ENCODE measurements at regions not wholly inside any gene's neighbourhood (a gene's known extent, or its start where the extent isn't known, plus 50 kb on each side); places are given as distances from the start of the nearest gene placed in this dataset.
"Not testable (repeated sequence)": the region's sequence is repeated elsewhere in the genome, so short reads cannot be mapped to it uniquely, and the experiment has no call there.

DNA sequence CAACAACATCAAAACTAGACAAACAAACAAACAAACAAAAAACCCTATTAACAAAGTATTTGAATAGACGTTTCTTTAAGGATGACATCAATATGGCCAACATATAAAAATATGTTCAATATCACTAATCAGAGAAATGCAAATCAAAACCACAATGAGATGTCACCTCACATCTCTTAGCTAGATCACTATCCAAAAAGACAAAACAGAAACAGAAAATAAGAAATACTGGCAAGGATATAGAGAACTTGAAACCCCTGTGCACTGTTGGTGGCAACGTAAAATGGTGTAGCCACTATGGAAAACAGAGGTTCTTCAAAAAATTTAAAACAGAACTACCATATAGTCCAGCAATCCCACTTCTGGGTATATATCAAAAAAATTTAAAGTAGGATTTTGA, 236.9 kb downstream of the SPATA31A6 start:
- H3K79me2 ChIP-seq (ENCODE audit: insufficient read depth, low read length); H3K9me2 ChIP-seq (replicated peaks; ENCODE audit: low read depth, low read length); H3K36me3 ChIP-seq (ENCODE audit: insufficient read depth, low read length); H3K27me3 ChIP-seq (ENCODE audit: insufficient read depth, low read length, poor library complexity, severe bottlenecking); H3K4me3 ChIP-seq (ENCODE audit: low read length, poor library complexity, severe bottlenecking); H3F3A ChIP-seq (ENCODE audit: low read depth); H3K4me2 ChIP-seq (ENCODE audit: low read depth, low read length, poor library complexity, severe bottlenecking); H3K9me3 ChIP-seq (ENCODE audit: insufficient read depth, low read depth, low read length); H2AFZ ChIP-seq (ENCODE audit: low read length); H3K4me1 ChIP-seq (ENCODE audit: insufficient read depth, low read length, poor library complexity, severe bottlenecking); H3K9ac ChIP-seq (ENCODE audit: low read depth, low read length, poor library complexity, severe bottlenecking); H4K20me1 ChIP-seq (ENCODE audit: insufficient read depth, low read length, poor library complexity, severe bottlenecking): not testable (repeated sequence)

DNA sequence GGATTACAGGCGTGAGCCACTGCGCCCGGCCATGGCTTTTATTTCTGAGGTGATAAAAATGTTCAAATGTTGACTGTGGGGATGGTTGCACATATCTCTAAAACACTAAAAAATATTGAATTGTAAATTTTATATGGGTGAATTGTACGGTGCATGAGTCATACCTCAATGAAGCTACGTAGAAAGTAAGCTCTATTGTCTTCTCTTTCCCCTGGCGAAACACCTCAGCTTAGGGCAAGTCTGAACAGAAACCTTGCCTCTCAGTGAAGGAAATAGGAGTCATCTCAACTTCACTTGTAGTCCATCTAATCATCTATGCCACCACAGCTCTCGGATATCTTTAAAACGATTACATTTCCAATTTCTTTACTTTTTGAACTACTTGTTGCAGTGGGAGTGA, 238.2 kb downstream of the SPATA31A6 start:
- not testable (repeated sequence) for H3K79me2 ChIP-seq (ENCODE audit: insufficient read depth, low read length); H4K20me1 ChIP-seq (ENCODE audit: insufficient read depth, low read length, poor library complexity, severe bottlenecking); H3K36me3 ChIP-seq (ENCODE audit: insufficient read depth, low read length); H2AFZ ChIP-seq (ENCODE audit: low read length); H3K27me3 ChIP-seq (ENCODE audit: insufficient read depth, low read length, poor library complexity, severe bottlenecking); H3F3A ChIP-seq (ENCODE audit: low read depth); H3K9me2 ChIP-seq (replicated peaks; ENCODE audit: low read depth, low read length); H3K4me2 ChIP-seq (ENCODE audit: low read depth, low read length, poor library complexity, severe bottlenecking); H3K9ac ChIP-seq (ENCODE audit: low read depth, low read length, poor library complexity, severe bottlenecking); H3K4me1 ChIP-seq (ENCODE audit: insufficient read depth, low read length, poor library complexity, severe bottlenecking); H3K4me3 ChIP-seq (ENCODE audit: low read length, poor library complexity, severe bottlenecking); H3K9me3 ChIP-seq (ENCODE audit: insufficient read depth, low read depth, low read length)

DNA sequence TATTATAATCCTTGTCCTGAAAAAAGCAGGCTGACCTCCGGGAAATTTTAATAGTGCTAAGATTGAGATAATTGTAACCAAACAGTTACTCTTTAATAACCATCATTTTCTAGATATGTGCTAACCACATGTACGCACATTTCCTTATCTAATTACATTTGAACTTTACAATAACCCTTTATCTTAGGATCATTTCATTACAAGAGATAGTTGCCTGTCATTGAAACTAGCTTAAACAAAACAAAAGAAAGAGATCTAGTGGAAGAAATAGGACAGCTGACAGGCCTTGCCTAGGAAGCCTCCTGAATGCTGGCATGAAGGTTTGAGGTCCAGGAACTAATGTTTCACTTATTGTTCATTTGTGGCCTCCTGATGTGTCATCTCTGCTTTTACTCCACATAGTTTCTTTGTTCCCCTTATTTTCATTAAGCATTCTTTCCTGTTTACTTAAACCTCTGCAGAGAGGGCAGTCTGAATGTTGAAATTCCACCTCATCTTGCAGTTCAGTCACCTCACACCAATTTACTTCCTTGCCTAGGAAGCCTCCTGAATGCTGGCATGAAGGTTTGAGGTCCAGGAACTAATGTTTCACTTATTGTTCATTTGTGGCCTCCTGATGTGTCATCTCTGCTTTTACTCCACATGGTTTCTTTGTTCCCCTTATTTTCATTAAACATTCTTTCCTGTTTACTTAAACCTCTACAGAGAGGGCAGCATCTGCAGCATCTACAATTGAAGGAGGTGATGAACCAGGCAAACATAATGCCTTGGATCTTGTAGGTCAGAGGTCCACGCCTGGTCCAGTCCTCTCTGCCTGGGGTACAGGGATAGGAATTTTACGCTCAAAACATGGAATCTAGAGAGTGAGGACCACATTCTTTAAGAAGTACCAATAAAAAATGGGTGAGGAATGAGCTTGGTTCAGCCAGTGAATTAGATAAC, 247.5 kb downstream of the SPATA31A6 start:
- H3K9me3 ChIP-seq (ENCODE audit: insufficient read depth, low read depth, low read length); H3K27me3 ChIP-seq (ENCODE audit: insufficient read depth, low read length, poor library complexity, severe bottlenecking); H3K36me3 ChIP-seq (ENCODE audit: insufficient read depth, low read length); H3K79me2 ChIP-seq (ENCODE audit: insufficient read depth, low read length); H2AFZ ChIP-seq (ENCODE audit: low read length); H3K4me2 ChIP-seq (ENCODE audit: low read depth, low read length, poor library complexity, severe bottlenecking); H3K4me1 ChIP-seq (ENCODE audit: insufficient read depth, low read length, poor library complexity, severe bottlenecking); H3F3A ChIP-seq (ENCODE audit: low read depth); H4K20me1 ChIP-seq (ENCODE audit: insufficient read depth, low read length, poor library complexity, severe bottlenecking); H3K9ac ChIP-seq (ENCODE audit: low read depth, low read length, poor library complexity, severe bottlenecking); H3K9me2 ChIP-seq (replicated peaks; ENCODE audit: low read depth, low read length); H3K4me3 ChIP-seq (ENCODE audit: low read length, poor library complexity, severe bottlenecking): not testable (repeated sequence)

DNA sequence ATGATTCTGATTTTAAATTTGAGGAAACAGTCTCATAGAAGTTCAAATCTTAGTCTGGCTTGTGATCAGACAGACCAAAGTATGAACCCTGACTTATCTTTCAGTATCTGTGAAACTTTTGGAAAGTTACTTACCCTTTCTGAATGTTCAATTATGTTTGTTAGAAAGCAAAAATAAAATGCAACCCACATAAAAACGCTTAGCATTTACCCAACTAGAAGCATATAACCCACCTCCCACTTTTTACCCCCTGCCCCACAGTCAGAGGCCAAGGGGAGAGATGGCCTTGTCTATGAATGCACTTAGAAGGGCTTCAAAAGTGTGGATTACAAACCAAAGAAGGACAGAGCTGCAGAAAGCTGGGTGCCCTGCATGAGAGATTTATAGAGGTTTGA, 248.2 kb downstream of the SPATA31A6 start:
- H3K9me2 ChIP-seq (replicated peaks; ENCODE audit: low read depth, low read length); H3K4me1 ChIP-seq (ENCODE audit: insufficient read depth, low read length, poor library complexity, severe bottlenecking); H4K20me1 ChIP-seq (ENCODE audit: insufficient read depth, low read length, poor library complexity, severe bottlenecking); H2AFZ ChIP-seq (ENCODE audit: low read length); H3F3A ChIP-seq (ENCODE audit: low read depth); H3K9me3 ChIP-seq (ENCODE audit: insufficient read depth, low read depth, low read length); H3K79me2 ChIP-seq (ENCODE audit: insufficient read depth, low read length); H3K36me3 ChIP-seq (ENCODE audit: insufficient read depth, low read length); H3K4me3 ChIP-seq (ENCODE audit: low read length, poor library complexity, severe bottlenecking); H3K4me2 ChIP-seq (ENCODE audit: low read depth, low read length, poor library complexity, severe bottlenecking); H3K9ac ChIP-seq (ENCODE audit: low read depth, low read length, poor library complexity, severe bottlenecking); H3K27me3 ChIP-seq (ENCODE audit: insufficient read depth, low read length, poor library complexity, severe bottlenecking): not testable (repeated sequence)

DNA sequence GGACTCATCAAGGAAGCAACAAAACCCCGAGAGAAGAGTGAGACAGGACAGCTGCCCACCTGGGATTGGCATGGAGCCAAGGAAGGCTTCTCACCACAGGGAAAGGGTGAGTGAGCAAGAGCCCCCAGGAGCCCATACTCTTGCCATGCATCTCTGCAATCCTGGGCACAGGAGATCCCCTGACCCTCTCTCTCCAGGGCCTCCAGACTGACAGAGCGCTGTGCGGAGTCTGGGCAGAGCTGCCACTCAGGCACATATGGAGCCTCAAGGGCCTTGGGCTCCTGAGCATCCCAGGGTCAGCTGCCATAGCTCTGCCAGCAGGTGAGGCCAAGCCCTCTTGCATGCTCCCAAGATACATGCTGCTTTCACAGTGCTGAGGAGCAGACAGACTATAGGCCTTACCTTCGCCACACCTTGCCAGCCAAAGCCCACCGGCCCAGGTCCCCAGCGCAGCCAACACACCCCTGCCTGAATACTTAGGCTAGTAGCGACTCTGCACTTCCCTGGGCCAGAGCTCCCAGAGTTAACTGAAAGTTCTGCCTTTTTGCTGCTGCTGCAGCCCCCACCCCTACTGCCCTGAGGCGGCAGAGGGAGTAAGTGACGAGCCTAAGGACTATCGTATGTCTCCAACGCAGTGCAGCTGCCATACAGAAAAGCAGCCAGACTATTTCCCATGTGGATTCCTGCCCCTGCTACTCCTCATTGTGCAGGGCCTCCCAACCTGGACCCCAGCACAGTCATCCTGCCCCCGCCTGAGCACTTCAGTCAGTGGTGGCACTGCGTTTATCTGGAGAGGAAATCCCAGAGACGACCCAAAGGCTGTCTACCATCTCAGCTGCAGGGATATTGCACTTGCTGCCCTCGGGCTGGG, 251.6 kb downstream of the SPATA31A6 start:
- not testable (repeated sequence) for H3K4me2 ChIP-seq (ENCODE audit: low read depth, low read length, poor library complexity, severe bottlenecking); H3K79me2 ChIP-seq (ENCODE audit: insufficient read depth, low read length); H4K20me1 ChIP-seq (ENCODE audit: insufficient read depth, low read length, poor library complexity, severe bottlenecking); H3K9ac ChIP-seq (ENCODE audit: low read depth, low read length, poor library complexity, severe bottlenecking); H3K4me3 ChIP-seq (ENCODE audit: low read length, poor library complexity, severe bottlenecking); H3K36me3 ChIP-seq (ENCODE audit: insufficient read depth, low read length); H3K9me2 ChIP-seq (replicated peaks; ENCODE audit: low read depth, low read length); H3K9me3 ChIP-seq (ENCODE audit: insufficient read depth, low read depth, low read length); H3K4me1 ChIP-seq (ENCODE audit: insufficient read depth, low read length, poor library complexity, severe bottlenecking); H3F3A ChIP-seq (ENCODE audit: low read depth); H3K27me3 ChIP-seq (ENCODE audit: insufficient read depth, low read length, poor library complexity, severe bottlenecking); H2AFZ ChIP-seq (ENCODE audit: low read length)

DNA sequence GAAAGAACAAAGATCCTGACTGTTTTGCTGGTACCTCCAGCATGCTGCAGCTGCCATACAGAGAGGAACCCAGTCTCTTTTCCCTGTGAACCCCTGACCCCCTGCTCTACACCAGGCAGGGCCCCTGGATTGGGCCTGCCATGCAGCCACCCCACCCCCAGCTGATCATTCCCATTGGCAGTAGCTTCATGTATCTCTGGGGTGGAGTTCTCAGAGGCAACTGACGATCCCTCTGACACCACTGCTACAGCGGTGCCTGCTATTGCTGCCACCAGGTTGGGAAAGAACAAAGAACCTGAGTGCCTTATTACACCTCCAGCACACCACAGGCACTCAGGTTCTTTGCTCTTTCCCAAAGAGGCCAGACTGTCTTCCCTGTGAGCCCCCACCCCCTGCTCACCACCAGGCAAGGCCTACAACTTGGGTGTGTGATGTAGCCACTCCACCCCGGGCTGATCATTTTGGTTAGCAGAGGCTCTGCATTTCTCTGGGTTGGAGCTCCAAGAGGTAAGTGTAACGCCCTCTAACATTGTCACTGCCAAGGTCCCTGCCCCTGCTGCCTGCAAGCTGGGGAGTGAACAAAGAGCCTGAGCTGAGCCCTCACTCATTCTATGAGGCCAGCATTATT, 252.4 kb downstream of the SPATA31A6 start:
- H3K4me1 ChIP-seq (ENCODE audit: insufficient read depth, low read length, poor library complexity, severe bottlenecking); H4K20me1 ChIP-seq (ENCODE audit: insufficient read depth, low read length, poor library complexity, severe bottlenecking); H3K9me2 ChIP-seq (replicated peaks; ENCODE audit: low read depth, low read length); H2AFZ ChIP-seq (ENCODE audit: low read length); H3K79me2 ChIP-seq (ENCODE audit: insufficient read depth, low read length); H3K4me3 ChIP-seq (ENCODE audit: low read length, poor library complexity, severe bottlenecking); H3F3A ChIP-seq (ENCODE audit: low read depth); H3K4me2 ChIP-seq (ENCODE audit: low read depth, low read length, poor library complexity, severe bottlenecking); H3K9me3 ChIP-seq (ENCODE audit: insufficient read depth, low read depth, low read length); H3K27me3 ChIP-seq (ENCODE audit: insufficient read depth, low read length, poor library complexity, severe bottlenecking); H3K36me3 ChIP-seq (ENCODE audit: insufficient read depth, low read length); H3K9ac ChIP-seq (ENCODE audit: low read depth, low read length, poor library complexity, severe bottlenecking): not testable (repeated sequence)

Data from Loucy (cell line).